GM11168 (cell line): ENCODE measurements at regions not wholly inside any gene's neighbourhood (a gene's known extent, or its start where the extent isn't known, plus 50 kb on each side); places are given as distances from the start of the nearest gene placed in this dataset.
"Not testable (repeated sequence)": the region's sequence is repeated elsewhere in the genome, so short reads cannot be mapped to it uniquely, and the experiment has no call there.

Experiments
- in situ Hi-C: fragments of 300-500 bp; cut with MboI; formaldehyde crosslinking; loops from one replicate; pipeline ENCODE4 v1.12.0; 2022; ENCODE audit warnings: low sequenced_read_pairs; ENCODE audit not compliant: unreplicated experiment

DNA sequence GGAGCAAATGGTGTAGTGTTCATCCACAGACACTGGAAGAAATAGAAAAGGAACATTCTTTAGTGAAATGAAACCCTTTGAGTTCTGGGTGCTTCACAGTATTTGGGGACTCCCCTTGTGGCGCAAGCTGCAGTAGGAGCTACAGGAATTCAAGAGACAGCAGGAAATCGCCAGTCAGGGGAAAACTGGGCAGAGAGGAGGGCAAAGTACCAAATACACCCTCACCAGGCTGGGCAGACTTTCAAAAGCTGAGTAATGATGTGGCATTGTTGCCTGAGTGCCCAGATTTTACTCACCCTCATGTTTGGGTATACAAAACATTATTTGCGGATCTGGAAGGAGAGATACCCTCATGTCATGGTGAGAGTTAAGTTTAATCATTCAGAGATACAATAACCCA is 97.9 kb downstream of the SOD2 start:
- in situ Hi-C loops, result no loop called here

- in situ Hi-C loops, result no loop called here
Observed at GRCh38 chr6:159594750-159595117, 98.3 kb downstream of the SOD2 start.

GRCh38 chr6:159594106-159594749 is 98.8 kb downstream of the SOD2 start:
- in situ Hi-C loops, result no loop called here

GRCh38 chr6:159590835-159591234 is 102.2 kb downstream of the SOD2 start:
- in situ Hi-C loops, result no loop called here

DNA sequence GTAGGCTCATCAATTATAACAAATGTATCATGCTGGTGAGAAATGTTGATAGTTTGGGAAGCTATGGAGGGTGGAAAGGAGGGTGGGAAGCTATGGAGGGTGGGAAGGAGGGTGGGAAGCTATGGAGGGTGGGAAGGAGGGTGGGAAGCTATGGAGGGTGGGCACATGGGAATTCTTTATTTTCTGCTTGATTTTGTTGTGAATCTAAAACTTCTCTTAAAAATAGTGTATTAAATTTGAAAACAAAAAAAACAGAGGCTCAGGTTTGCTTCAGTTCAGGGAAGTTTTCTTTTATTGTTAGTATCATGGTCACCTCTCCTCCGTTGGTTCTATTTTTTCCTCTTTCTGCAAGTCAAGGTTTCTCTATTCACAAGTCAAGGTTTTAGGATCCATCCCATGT is 106.4 kb downstream of the SOD2 start:
- in situ Hi-C loops, result no loop called here

- in situ Hi-C loops, result no loop called here
Observed at GRCh38 chr6:159582736-159583135, 110.3 kb downstream of the SOD2 start.

DNA sequence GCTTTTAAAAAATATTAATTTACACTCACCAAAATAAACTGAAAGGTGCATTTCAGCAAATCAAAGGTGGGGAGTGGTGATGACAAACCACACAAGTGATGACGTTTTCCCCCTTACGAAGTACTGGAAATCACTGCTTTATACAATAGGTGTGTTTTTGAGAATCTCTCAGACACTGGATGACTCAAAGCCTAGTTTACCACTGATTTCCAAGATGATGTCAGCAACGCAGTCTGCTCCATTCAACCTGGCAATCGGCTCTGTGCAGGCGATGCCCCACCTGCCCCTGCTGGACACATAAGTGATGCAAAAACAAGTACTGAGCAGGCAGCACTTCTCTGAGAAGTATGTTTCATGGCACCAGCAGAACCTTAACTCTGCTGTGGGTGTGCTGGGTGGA is 114.4 kb downstream of the SOD2 start:
- in situ Hi-C loops, result no loop called here

DNA sequence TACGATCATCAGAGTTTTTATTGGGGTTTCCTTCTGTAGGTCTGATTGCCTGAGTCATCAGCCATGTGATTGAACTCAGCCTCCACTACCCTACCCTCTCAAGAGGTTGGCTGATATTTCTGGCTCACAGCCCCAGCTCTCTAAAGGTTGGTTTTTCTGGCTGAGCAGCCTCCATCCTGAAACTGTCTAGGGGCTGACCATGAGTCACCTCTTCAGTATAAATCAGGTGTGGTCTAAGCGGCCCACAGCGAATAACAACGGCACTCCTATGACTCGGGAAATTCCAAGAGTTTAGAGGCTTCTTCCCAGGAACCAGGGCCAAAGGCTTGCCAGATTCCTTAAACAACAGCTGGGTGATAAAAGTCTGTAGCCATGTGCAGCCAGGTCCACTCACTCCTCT is 115.5 kb downstream of the SOD2 start:
- in situ Hi-C loops, result no loop called here

DNA sequence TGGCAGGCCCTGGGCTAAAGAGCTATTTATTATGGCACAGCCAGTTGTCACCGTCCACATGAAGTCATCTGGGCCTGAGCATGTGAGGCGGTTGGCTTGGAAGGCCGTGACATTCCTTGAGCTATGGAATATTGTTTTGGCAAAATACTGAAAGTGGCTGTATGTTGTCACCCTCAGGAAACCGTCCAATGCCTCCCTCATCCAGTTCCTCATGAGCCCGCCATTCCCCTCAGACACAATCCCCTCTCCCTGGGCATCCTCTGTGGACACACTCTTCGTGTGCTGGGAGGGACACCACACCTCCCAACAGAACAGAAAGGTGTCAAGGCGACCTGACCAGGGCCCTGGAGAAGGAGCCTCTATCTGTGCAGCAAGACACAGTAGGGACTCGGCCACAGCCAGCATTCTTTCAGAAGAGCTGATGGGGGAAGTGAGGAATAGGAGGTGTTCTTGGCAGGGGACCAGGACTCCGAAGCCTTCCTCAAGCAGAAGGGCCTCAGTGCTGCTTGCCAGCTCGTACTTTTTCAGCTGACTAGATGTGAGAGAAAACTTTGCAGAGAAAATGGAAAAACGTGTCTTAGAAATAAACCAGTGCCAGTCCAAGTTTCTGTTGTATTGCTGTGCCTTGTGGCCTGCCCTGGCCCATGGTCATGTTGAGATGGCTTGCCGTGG is 120.5 kb downstream of the SOD2 start:
- in situ Hi-C loops, result no loop called here

DNA sequence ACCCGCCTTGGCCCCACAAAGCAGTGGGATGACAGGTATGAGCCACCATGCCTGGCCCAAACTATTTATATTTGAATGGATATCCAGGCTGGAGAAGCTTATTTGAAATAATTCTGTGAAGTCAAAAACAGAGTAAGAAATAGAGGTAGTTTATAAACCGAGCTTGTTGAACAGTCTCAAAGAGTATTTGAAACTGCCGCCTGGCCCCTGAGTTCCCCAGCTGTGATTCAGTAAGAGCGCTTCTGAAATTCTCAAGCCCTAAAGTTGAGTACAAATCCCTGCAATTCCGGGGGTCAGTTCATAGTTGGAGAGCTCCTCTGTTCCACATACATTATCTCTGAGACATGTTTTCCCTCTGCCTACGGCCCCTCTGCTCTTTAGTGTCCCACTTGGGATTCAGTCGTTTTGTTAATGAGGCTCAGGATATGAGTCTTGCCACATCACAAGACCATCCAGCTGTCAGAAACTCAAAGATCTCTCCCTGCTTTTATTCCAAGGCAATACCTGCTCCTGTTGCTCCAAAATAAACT is 127.8 kb downstream of the SOD2 start:
- in situ Hi-C loops, result no loop called here

DNA sequence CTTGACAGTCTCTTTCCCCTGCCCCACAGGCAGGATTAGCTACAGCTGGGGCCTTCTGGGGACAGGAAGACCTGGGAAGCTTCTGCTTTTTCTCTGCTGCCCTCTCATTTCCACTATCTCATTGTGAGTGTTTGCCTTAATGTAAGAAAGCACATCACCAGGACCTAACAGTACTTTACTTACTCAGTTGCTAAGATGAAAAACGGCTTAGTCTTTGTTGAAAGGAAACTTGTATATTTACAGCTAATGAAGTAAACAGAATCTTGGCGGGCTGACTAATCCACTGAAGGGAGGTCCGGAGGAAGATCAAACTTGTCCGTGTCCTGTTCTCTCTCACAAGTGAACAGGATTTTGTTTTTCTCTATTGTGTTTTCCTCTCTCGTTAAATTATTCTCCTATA is 128.6 kb downstream of the SOD2 start:
- in situ Hi-C loops, result no loop called here

DNA sequence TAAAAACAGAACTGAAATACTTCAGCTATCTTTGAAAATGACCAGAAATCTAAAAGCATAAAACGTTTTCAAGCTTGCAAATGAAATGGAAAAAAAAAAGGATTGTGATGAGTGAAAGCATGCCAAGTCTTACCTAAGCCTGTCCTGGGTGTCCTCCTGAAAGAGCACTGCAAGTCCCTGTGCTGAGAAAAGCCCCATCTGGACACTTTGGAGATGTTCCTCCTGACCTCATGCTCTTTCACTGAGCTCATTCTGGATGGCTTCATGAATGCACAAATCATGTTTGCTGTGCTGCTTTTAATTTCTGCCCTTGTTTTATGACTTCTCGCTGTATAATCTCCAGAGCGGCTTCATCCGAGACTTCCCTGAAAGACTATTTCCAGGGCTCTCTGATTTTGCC is 136.0 kb downstream of the SOD2 start:
- in situ Hi-C loops, result no loop called here

DNA sequence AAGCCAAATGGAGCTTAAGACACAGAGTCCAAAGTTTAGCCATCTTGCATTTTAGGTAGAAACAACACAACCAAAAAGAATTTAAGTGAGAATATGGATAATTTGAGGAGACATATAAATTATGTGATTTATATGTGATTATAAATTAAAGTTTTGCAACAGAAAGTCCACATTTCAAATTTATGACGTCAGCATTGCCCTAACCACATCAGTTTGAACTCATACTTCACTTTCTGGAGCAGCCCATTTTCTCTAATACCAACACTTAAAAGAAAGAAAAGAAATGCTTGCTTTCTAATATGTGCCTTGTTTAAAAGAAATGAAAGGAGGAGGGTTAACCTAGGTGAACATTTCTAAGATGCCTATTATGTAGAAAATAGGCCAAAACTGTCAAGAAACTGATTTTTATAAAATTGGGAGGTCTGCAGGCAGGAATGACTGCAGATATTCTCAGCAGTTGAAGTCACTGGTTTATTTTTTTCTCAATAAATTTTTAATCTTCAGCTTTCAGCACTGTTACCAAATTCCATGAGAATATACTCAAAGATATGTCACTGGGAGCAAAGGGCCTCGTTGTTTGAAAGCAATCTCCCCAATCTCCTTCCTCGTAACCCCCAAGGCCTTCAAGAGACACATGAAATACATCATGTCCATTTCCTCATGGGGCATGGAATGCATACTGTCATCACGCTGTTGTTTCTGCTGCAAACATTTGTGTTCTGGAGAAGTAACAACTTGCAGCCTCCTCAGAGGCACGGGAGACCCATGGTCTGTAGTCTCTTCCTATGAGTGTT is 137.8 kb downstream of the SOD2 start:
- in situ Hi-C loops, result no loop called here

DNA sequence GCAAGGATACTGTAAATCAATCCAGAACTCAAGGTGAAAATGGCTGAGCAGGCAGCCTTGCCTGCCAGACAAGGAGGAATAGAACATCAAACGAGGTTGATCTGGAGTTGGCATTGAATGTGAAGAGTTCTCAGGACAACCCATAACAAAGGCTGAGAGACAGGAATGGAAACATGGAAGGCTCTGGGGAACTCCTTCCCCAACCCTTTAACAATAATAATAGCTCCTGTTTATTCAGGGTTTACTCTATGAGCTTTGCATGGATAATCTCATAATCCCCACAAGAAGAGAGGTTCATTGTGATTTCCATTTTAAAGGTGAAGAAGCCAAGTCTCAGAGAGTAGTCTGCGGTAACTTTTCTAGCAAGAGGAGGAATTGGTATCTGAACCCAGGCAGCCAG is 151.7 kb downstream of the SOD2 start:
- in situ Hi-C loops, result no loop called here

GRCh38 chr6:159540883-159541282 is 152.2 kb downstream of the SOD2 start:
- in situ Hi-C loops, result no loop called here

- in situ Hi-C loops, result no loop called here
Observed at GRCh38 chr6:159540152-159540551, 152.9 kb downstream of the SOD2 start.

- in situ Hi-C loops, result not testable (repeated sequence)
Observed at GRCh38 chr6:159538031-159538430, 155.0 kb downstream of the SOD2 start.

DNA sequence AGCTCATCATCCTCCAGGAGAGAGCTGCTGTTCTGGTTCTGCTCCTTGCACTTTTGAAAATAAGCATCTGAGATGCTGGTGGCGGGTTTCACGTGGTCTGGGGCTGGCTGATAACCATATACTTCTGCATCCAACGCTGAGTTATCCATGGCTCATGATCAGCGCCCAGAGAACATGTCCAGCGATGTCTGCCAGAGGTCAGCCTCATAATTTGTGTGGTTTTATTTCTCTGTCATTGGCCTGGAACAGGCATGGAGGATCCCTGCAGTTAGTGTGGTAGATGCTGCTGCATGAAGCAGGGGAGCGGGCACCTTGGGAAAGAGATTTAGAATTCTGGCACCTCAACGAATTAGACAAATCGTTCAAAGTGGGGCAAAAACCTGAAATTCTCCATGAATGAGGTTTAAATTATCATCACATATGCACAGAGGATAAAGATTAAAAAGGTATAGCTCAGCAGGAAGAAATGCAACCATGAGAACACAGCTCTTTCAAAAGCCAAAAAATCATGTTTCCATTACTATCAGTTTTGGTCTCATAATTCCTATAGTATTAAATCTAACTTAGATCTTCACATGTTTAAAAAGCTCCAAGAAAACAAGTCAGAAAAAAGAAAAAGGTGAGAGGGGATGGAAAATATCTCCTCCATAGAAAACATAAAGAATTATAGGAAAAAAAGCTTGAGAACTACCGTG is 157.2 kb downstream of the SOD2 start:
- in situ Hi-C loops, result no loop called here

GRCh38 chr6:159533568-159533967 is 159.5 kb downstream of the SOD2 start:
- in situ Hi-C loops, result no loop called here

- in situ Hi-C loops, result no loop called here
Observed at GRCh38 chr6:159533016-159533415, 160.0 kb downstream of the SOD2 start.

DNA sequence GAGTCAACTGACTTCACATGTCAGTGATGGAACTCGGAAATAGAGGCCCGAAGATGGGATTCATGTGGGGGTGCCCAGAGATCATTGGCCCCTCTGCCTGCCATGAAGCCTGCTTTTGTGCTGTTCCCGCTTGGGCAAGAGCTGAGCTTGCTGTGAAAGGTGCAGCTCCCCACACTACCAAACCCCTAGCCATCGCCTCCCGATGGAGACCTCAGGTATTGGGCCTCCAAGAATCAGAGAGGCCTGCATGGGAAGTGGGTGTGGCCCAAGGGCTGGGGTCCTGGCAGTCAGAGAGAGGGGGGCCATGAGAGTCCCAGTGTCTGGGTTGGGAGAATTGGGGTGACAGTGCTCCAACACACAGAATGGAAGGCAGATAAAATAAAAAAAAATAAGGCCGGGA is 160.9 kb downstream of the SOD2 start:
- in situ Hi-C loops, result no loop called here
